GM10266 (cell line): ENCODE measurements at regions not wholly inside any gene's neighbourhood (a gene's known extent, or its start where the extent isn't known, plus 50 kb on each side); places are given as distances from the start of the nearest gene placed in this dataset.

Experiments
- DNase-seq: peaks from one replicate; pipeline ENCODE4 v3.0.0; 2012; ENCODE audit errors: extremely low spot score
- CTCF ChIP-seq: IDR thresholded peaks from 2 replicates; pipeline ENCODE4 v1.5.1; 2012; ENCODE audit warnings: mild to moderate bottlenecking, low read depth; ENCODE audit not compliant: control insufficient read depth, insufficient read depth; ENCODE audit errors: missing control alignments

GRCh38 chr14:61891810-61892209 lies 129.6 kb downstream of the SNAPC1 start:
- no peak for DNase-seq
- no peak for TF ChIP-seq CTCF

GRCh38 chr14:61893371-61893940 lies 131.2 kb downstream of the SNAPC1 start:
- no peak for TF ChIP-seq CTCF
- DNase-seq: no peak

GRCh38 chr14:61894452-61895077 lies 132.3 kb downstream of the SNAPC1 start:
- DNase-seq: peak; percentile 64
- TF ChIP-seq CTCF: peak; percentile 82

- no peak for DNase-seq
- TF ChIP-seq CTCF: no peak
Observed at GRCh38 chr14:61897300-61897699, 135.1 kb downstream of the SNAPC1 start.

- no peak for DNase-seq
- no peak for TF ChIP-seq CTCF
Observed at GRCh38 chr14:61898568-61898967, 136.3 kb downstream of the SNAPC1 start.

GRCh38 chr14:61899497-61899896 lies 137.3 kb downstream of the SNAPC1 start:
- no peak for TF ChIP-seq CTCF
- DNase-seq: no peak

- no peak for DNase-seq
- TF ChIP-seq CTCF: no peak
Observed at GRCh38 chr14:61904946-61905345, 142.7 kb downstream of the SNAPC1 start.
